ENCODE measurements at regions not wholly inside any gene's neighbourhood (a gene's known extent, or its start where the extent isn't known, plus 50 kb on each side); places are given as distances from the start of the nearest gene placed in this dataset.

DNA sequence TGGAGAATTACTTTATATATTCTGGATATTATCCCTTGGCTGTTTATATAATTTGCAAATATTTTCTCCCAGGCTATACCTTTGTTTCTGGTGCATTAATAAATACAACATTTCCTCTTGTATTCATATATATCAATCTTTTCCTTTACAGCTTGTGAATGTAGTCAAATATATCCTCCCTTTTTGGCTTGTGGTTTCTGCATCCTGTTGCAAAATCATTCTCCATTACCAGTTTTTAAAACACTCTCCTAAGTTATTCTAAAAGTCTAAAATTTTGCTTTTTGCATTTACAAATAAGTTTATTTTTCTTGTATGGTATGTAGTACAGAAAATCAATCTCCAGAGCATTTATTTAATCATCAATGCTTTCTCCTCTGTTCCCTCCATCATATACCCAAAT is 909.4 kb downstream of the ADGRL2 start:
- Histone ChIP-seq H3K4me3 (no peak overlapping the region), H4K20me1 (ENCODE audit: low read depth) (no peaks in the 10 kb centered on the region), H3K9ac (no peak overlapping the region), H3K9me3 (ENCODE audit: low read depth) (peaks cover 4% of the 10 kb centered on the region), H3K27ac (no peak overlapping the region), H3K79me2 (ENCODE audit: low read depth) (no peaks in the 10 kb centered on the region), H3K27me3 (no peaks in the 10 kb centered on the region), H2AFZ (replicated peaks) (no peak overlapping the region), H3K4me1 (no peaks in the 10 kb centered on the region), H3K4me2 (no peak overlapping the region), H3F3A (ENCODE audit: low read depth) (no peaks in the 10 kb centered on the region), H3K36me3 (no peaks in the 10 kb centered on the region)
- Mint-ChIP-seq H3K4me3 (no peak overlapping the region), H3K36me3 (no peaks in the 10 kb centered on the region), H3K4me1 (no peaks in the 10 kb centered on the region), H3K27me3 (ENCODE audit: insufficient read depth, low read depth) (no peaks in the 10 kb centered on the region), H3K9me3 (no peaks in the 10 kb centered on the region), H3K27ac (no peak overlapping the region)
- TF ChIP-seq EZH2 (IDR thresholded peaks at IDR 0.05) (no peak), EZH2phosphoT487 (IDR thresholded peaks at IDR 0.05) (no peak)
- TF ChIP-seq, protein P1, sequence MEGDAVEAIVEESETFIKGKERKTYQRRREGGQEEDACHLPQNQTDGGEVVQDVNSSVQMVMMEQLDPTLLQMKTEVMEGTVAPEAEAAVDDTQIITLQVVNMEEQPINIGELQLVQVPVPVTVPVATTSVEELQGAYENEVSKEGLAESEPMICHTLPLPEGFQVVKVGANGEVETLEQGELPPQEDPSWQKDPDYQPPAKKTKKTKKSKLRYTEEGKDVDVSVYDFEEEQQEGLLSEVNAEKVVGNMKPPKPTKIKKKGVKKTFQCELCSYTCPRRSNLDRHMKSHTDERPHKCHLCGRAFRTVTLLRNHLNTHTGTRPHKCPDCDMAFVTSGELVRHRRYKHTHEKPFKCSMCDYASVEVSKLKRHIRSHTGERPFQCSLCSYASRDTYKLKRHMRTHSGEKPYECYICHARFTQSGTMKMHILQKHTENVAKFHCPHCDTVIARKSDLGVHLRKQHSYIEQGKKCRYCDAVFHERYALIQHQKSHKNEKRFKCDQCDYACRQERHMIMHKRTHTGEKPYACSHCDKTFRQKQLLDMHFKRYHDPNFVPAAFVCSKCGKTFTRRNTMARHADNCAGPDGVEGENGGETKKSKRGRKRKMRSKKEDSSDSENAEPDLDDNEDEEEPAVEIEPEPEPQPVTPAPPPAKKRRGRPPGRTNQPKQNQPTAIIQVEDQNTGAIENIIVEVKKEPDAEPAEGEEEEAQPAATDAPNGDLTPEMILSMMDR (IDR thresholded peaks at IDR 0.05): no peak
- DNase-seq (ENCODE audit: low spot score): no peak

DNA sequence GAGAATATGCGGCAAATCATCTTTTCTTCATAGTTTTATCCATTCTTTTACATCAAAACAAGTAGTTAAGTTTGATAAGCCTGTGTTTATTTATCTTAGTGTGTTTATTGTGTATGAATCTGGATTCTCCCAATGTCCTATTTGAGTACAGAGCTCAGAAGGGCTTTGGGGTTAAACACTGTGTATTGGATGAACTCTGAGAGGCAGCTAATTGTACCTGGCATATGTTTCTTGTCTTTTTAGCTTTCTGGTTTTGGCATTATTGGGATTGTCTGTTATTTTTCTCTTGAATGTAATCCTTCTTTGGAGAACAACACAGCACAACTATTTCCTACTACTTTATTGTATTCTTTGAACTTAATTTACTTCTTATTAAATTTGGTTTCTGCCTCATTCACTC is 906.9 kb downstream of the ADGRL2 start:
- no peak overlapping the region for H3K4me2 ChIP-seq
- no peaks in the 10 kb centered on the region for H3K27me3 Mint-ChIP-seq (ENCODE audit: insufficient read depth, low read depth)
- H3K27ac ChIP-seq: no peak overlapping the region
- no peak overlapping the region for H3K4me3 Mint-ChIP-seq
- no peak overlapping the region for H3K9ac ChIP-seq
- H3K4me1 ChIP-seq: no peaks in the 10 kb centered on the region
- no peaks in the 10 kb centered on the region for H3K79me2 ChIP-seq (ENCODE audit: low read depth)
- H3K36me3 Mint-ChIP-seq: no peaks in the 10 kb centered on the region
- no peaks in the 10 kb centered on the region for H3K9me3 Mint-ChIP-seq
- DNase-seq (ENCODE audit: low spot score): no peak
- no peaks in the 10 kb centered on the region for H3K4me1 Mint-ChIP-seq
- no peaks in the 10 kb centered on the region for H3F3A ChIP-seq (ENCODE audit: low read depth)
- H3K4me3 ChIP-seq: no peak overlapping the region
- no peaks in the 10 kb centered on the region for H3K27me3 ChIP-seq
- H4K20me1 ChIP-seq (ENCODE audit: low read depth): no peaks in the 10 kb centered on the region
- no peak overlapping the region for H3K27ac Mint-ChIP-seq
- H3K9me3 ChIP-seq (ENCODE audit: low read depth): no peaks in the 10 kb centered on the region
- no peak overlapping the region for H2AFZ ChIP-seq (replicated peaks)
- H3K36me3 ChIP-seq: no peaks in the 10 kb centered on the region
- TF ChIP-seq, protein P1 (IDR thresholded peaks at IDR 0.05): no peak
- TF ChIP-seq EZH2phosphoT487 (IDR thresholded peaks at IDR 0.05) (no peak), EZH2 (IDR thresholded peaks at IDR 0.05) (no peak)

DNA sequence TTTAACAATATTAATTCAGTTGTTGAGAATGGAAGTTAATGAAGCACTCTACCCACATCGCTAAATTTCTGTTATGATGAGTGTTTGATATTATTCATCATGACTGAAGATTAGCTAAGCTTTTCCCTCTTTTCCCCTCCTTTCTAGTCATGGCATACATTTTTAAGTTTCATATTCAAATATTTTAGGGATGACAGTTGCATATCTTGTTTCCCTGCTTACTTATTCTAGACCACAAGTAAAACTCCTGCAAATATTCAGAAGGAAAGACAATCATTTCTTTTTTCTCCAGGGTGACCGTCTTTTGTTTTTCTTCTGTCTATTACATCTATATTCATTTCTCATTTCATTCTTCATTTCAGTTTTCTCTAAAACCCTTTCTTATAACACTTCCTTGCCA is 906.0 kb downstream of the ADGRL2 start:
- TF ChIP-seq EZH2phosphoT487 (IDR thresholded peaks at IDR 0.05) (no peak), EZH2 (IDR thresholded peaks at IDR 0.05) (no peak)
- TF ChIP-seq, protein P1 (IDR thresholded peaks at IDR 0.05): no peak
- Histone ChIP-seq H3F3A (ENCODE audit: low read depth) (no peaks in the 10 kb centered on the region), H3K36me3 (no peaks in the 10 kb centered on the region), H3K79me2 (ENCODE audit: low read depth) (no peaks in the 10 kb centered on the region), H2AFZ (replicated peaks) (no peak overlapping the region), H3K9ac (no peak overlapping the region), H3K4me2 (no peak overlapping the region), H3K4me3 (no peak overlapping the region), H3K27ac (no peak overlapping the region), H3K4me1 (no peaks in the 10 kb centered on the region), H3K9me3 (ENCODE audit: low read depth) (no peaks in the 10 kb centered on the region), H3K27me3 (no peaks in the 10 kb centered on the region), H4K20me1 (ENCODE audit: low read depth) (no peaks in the 10 kb centered on the region)
- no peaks in the 10 kb centered on the region for H3K36me3 Mint-ChIP-seq
- no peaks in the 10 kb centered on the region for H3K9me3 Mint-ChIP-seq
- no peak overlapping the region for H3K27ac Mint-ChIP-seq
- no peak overlapping the region for H3K4me3 Mint-ChIP-seq
- no peak for DNase-seq (ENCODE audit: low spot score)
- H3K4me1 Mint-ChIP-seq: no peaks in the 10 kb centered on the region
- H3K27me3 Mint-ChIP-seq (ENCODE audit: insufficient read depth, low read depth): no peaks in the 10 kb centered on the region

DNA sequence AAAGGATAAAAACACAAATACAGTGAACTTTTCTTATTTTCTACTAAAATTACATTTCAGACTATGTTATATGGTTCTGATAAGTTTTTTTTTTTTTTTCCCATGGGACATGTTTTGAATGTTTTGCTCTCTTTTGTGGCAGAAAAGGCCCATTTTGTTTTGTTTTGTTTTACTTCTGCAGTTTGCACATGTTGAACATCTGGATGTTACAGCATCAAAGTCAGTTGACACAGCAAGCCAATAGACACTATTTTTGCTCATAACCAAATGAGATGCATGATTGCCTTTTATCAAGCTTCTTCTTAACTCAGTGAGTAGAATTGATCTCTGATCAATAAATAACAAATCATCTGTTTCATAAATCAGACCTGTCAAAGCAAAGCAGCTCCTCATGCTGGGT is 904.2 kb downstream of the ADGRL2 start:
- Histone ChIP-seq H3K4me3 (no peak overlapping the region), H2AFZ (replicated peaks) (peak overlapping the region; percentile 28), H3K79me2 (ENCODE audit: low read depth) (no peaks in the 10 kb centered on the region), H3K9ac (no peak overlapping the region), H3K4me2 (no peak overlapping the region), H3F3A (ENCODE audit: low read depth) (no peaks in the 10 kb centered on the region), H3K9me3 (ENCODE audit: low read depth) (no peaks in the 10 kb centered on the region), H3K4me1 (no peaks in the 10 kb centered on the region), H3K27ac (no peak overlapping the region), H4K20me1 (ENCODE audit: low read depth) (no peaks in the 10 kb centered on the region), H3K36me3 (no peaks in the 10 kb centered on the region), H3K27me3 (no peaks in the 10 kb centered on the region)
- Mint-ChIP-seq H3K4me1 (no peaks in the 10 kb centered on the region), H3K9me3 (no peaks in the 10 kb centered on the region), H3K36me3 (no peaks in the 10 kb centered on the region), H3K4me3 (no peak overlapping the region), H3K27ac (no peak overlapping the region), H3K27me3 (ENCODE audit: insufficient read depth, low read depth) (no peaks in the 10 kb centered on the region)
- DNase-seq (ENCODE audit: low spot score): no peak
- TF ChIP-seq EZH2phosphoT487 (IDR thresholded peaks at IDR 0.05): no peak
- TF ChIP-seq, protein P1 (IDR thresholded peaks at IDR 0.05): no peak
- no peak for TF ChIP-seq EZH2 (IDR thresholded peaks at IDR 0.05)
